GM19035 (cell line): ENCODE measurements at regions not wholly inside any gene's neighbourhood (a gene's known extent, or its start where the extent isn't known, plus 50 kb on each side); places are given as distances from the start of the nearest gene placed in this dataset.

Experiments used
- ATAC-seq: cut with Tn5 transposase; IDR thresholded peaks from one replicate; pipeline ENCODE4 v1.9.1; 2021; ENCODE audit not compliant: unreplicated experiment

- no peak for ATAC-seq
These were observed 251.6 kb upstream of the MEOX2 start for GRCh38 chr7:15938115-15938514.

- no peak for ATAC-seq
These were observed 251.1 kb upstream of the MEOX2 start for GRCh38 chr7:15937571-15937970.

GRCh38 chr7:15936991-15937390 lies 250.5 kb upstream of the MEOX2 start:
- no peak for ATAC-seq

GRCh38 chr7:15932318-15932717 lies 245.8 kb upstream of the MEOX2 start:
- ATAC-seq, result no peak

GRCh38 chr7:15929411-15929810 lies 242.9 kb upstream of the MEOX2 start:
- no peak for ATAC-seq

GRCh38 chr7:15925608-15926007 lies 239.1 kb upstream of the MEOX2 start:
- no peak for ATAC-seq

GRCh38 chr7:15924910-15925309 lies 238.4 kb upstream of the MEOX2 start:
- ATAC-seq, result no peak

- ATAC-seq, result no peak
These were observed 235.5 kb upstream of the MEOX2 start for GRCh38 chr7:15922002-15922401.

- no peak for ATAC-seq
These were observed 235.1 kb upstream of the MEOX2 start for GRCh38 chr7:15921576-15921975.

- no peak for ATAC-seq
These were observed 234.5 kb upstream of the MEOX2 start for GRCh38 chr7:15920953-15921352.

- no peak for ATAC-seq
These were observed 230.3 kb upstream of the MEOX2 start for GRCh38 chr7:15916681-15917380.

GRCh38 chr7:15915686-15916293 lies 229.3 kb upstream of the MEOX2 start:
- ATAC-seq, result no peak

GRCh38 chr7:15914611-15915010 lies 228.1 kb upstream of the MEOX2 start:
- ATAC-seq, result no peak

GRCh38 chr7:15906436-15906835 lies 220.0 kb upstream of the MEOX2 start:
- no peak for ATAC-seq

GRCh38 chr7:15905251-15906040 lies 219.0 kb upstream of the MEOX2 start:
- no peak for ATAC-seq

GRCh38 chr7:15891151-15891881 lies 204.8 kb upstream of the MEOX2 start:
- ATAC-seq, result no peak

GRCh38 chr7:15889507-15889906 lies 203.0 kb upstream of the MEOX2 start:
- ATAC-seq, result no peak

- no peak for ATAC-seq
These were observed 201.6 kb upstream of the MEOX2 start for GRCh38 chr7:15888090-15888489.

- no peak for ATAC-seq
These were observed 200.1 kb upstream of the MEOX2 start for GRCh38 chr7:15886626-15887025.

GRCh38 chr7:15885678-15886077 lies 199.2 kb upstream of the MEOX2 start:
- no peak for ATAC-seq

GRCh38 chr7:15874774-15875173 lies 188.3 kb upstream of the MEOX2 start:
- ATAC-seq, result no peak
